ENCODE measurements at regions not wholly inside any gene's neighbourhood (a gene's known extent, or its start where the extent isn't known, plus 50 kb on each side); places are given as distances from the start of the nearest gene placed in this dataset.
"Not testable (repeated sequence)": the region's sequence is repeated elsewhere in the genome, so short reads cannot be mapped to it uniquely, and the experiment has no call there.

DNA sequence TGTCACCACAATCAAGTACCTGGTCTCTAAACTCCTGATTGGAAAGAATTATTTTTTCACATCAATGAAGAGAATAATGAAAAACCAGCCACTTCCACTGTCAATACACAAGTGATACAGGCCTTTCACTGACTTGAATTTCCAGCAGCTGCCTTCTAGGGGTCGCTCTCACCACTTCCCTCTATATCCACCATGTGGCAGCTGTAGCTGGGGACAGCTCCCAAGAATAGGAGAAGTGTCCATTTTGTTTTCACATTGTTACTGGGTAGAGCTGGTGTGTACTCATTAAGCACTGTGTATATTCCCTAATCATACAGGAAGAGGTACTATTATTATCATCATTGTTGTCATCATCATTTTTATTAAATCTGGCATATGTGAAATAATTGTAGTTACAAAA, 438.4 kb upstream of the SPTLC3 start:
- Histone ChIP-seq H3K9me3 (no peaks in the 10 kb centered on the region), H3K36me3 (no peaks in the 10 kb centered on the region), H3K4me3 (no peak overlapping the region), H3K27ac (no peak overlapping the region), H3K4me1 (no peaks in the 10 kb centered on the region), H3K27me3 (no peaks in the 10 kb centered on the region)
- no peak for DNase-seq (ENCODE audit: low spot score in 2 of 2)
- intact Hi-C loops (cut with DNase I), result no loop called here
- peak in 1 of 3 experiments; percentile 7 for TF ChIP-seq CTCF (IDR thresholded peaks at IDR 0.05)

DNA sequence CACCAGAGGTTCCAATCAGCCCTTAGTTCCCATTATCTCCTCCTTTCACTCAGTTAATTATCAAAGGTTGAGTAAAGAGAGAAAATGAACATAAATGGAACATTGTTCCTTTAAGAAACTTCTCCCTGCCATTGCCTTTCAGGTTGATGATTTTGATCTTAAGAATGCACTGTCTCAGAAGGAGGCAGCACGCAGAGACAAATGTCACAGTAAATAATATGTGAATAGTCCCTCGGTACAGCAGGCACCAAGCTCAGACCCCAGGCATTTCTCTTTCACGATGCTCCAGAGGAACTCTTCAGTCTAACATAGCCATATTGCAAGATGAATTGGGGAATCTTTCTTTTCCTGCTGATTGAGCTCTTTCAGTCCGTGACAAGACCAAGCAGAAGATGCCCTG, 435.3 kb upstream of the SPTLC3 start:
- H3K36me3 ChIP-seq, result no peaks in the 10 kb centered on the region
- DNase-seq (ENCODE audit: low spot score in 2 of 2), result no peak
- TF ChIP-seq CTCF (IDR thresholded peaks at IDR 0.05), result no peak
- H3K27me3 ChIP-seq, result no peaks in the 10 kb centered on the region
- H3K27ac ChIP-seq, result no peak overlapping the region
- no peaks in the 10 kb centered on the region for H3K9me3 ChIP-seq
- H3K4me3 ChIP-seq, result no peak overlapping the region
- H3K4me1 ChIP-seq, result no peaks in the 10 kb centered on the region
- intact Hi-C loops (cut with DNase I), result no loop called here

DNA sequence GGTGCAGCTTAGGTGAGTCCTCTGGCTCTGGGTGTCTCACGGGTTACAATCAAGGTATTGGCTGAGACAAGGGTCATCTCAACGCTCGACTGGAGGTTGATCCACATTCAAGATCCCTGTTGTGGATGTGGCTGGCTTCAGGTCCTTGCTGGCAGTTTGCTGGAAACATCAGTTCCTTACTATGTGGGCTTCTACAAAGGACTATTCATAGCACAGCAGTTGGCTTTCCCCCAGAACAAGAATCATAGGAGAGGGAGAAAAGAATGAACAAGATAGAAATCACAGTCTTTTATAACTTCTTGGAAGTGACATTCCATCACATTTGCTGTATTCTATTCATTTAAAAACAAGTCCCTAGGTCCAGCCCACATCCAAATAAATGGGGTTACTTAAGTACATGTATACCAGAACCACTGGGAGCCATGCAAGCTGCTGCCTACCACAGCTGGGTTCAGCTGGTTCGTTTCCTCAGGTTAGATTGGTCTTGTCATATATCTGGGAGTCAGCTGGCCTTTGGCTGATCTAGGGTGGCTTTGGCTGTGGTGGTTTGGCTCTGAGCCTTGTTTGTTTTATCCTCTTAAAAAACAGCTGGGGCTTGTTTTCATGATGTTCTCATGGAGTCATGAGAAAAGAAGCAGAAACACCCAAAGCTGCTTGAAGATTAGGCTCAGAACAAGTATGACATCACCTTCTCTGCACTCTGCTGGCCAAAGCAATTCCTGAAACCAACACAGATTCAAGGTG, 433.2 kb upstream of the SPTLC3 start:
- Histone ChIP-seq H3K36me3 (no peaks in the 10 kb centered on the region), H3K4me1 (no peaks in the 10 kb centered on the region), H3K4me3 (no peak overlapping the region), H3K27ac (no peak overlapping the region), H3K9me3 (no peaks in the 10 kb centered on the region), H3K27me3 (no peaks in the 10 kb centered on the region)
- intact Hi-C loops (cut with DNase I), result no loop called here
- TF ChIP-seq CTCF (IDR thresholded peaks at IDR 0.05), result no peak
- DNase-seq (ENCODE audit: low spot score in 2 of 2), result no peak

DNA sequence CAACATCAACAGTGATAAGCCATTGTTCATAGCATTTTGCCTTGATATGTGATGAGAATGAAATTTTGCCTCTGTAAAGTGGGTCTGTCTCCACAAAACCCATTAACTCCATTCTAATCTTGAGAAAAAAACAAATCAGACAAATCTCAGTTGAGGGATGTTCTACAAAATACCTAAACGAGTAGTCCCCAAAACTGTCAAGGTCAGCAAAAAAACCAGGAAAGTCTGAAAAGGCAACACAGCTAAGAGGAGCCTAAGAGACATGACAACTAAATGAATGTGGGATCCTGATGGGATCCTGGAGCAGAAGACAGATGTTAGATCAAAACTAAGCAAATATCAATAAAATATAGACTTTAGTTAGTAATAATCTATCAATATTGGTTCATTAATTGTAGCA, 431.6 kb upstream of the SPTLC3 start:
- no peaks in the 10 kb centered on the region for H3K27me3 ChIP-seq
- no peak overlapping the region for H3K4me3 ChIP-seq
- H3K36me3 ChIP-seq, result no peaks in the 10 kb centered on the region
- H3K4me1 ChIP-seq, result no peaks in the 10 kb centered on the region
- no peaks in the 10 kb centered on the region for H3K9me3 ChIP-seq
- no peak overlapping the region for H3K27ac ChIP-seq
- TF ChIP-seq CTCF (IDR thresholded peaks at IDR 0.05), result no peak
- intact Hi-C loops (cut with DNase I), result no loop called here
- DNase-seq (ENCODE audit: low spot score in 2 of 2), result no peak

- no peak for TF ChIP-seq CTCF (IDR thresholded peaks at IDR 0.05)
- H3K27ac ChIP-seq, result no peak overlapping the region
- no peaks in the 10 kb centered on the region for H3K36me3 ChIP-seq
- no peak overlapping the region for H3K4me3 ChIP-seq
- intact Hi-C loops (cut with DNase I), result no loop called here
- no peaks in the 10 kb centered on the region for H3K4me1 ChIP-seq
- no peak for DNase-seq (ENCODE audit: low spot score in 2 of 2)
- no peaks in the 10 kb centered on the region for H3K9me3 ChIP-seq
- H3K27me3 ChIP-seq, result no peaks in the 10 kb centered on the region
Measured at GRCh38 chr20:12581644-12582289, 427.0 kb upstream of the SPTLC3 start.

GRCh38 chr20:12582710-12583109, 426.1 kb upstream of the SPTLC3 start:
- intact Hi-C loops (cut with DNase I), result not testable (repeated sequence)

More at GRCh38 chr20:12582710-12583109, 426.1 kb upstream of the SPTLC3 start:
- DNase-seq (ENCODE audit: low spot score in 2 of 2); H3K9me3 ChIP-seq; H3K36me3 ChIP-seq; H3K27me3 ChIP-seq; H3K27ac ChIP-seq; H3K4me1 ChIP-seq; H3K4me3 ChIP-seq: not testable (repeated sequence)
